Mucosa of descending colon (tissue), 3 donors: ENCODE measurements at regions not wholly inside any gene's neighbourhood (a gene's known extent, or its start where the extent isn't known, plus 50 kb on each side); places are given as distances from the start of the nearest gene placed in this dataset.
A peak's percentile ranks its signal among the peaks of the same experiment; 100 is the strongest.

Source experiments
- ATAC-seq: fragments of 200-7000 bp; cut with Tn5 transposase; one replicate; pipeline ENCODE4 v1.9.1; 2020; ENCODE audit warnings: mild to moderate bottlenecking, moderate library complexity
- DNase-seq, 3 donors: peaks; one replicate each; pipeline ENCODE4 v3.0.0-alpha.2; 2020
- H3K36me3 ChIP-seq: fragments of 200-600 bp; one replicate; pipeline ENCODE4 v1.8.0; 2021; ENCODE audit warnings: low read depth, mild to moderate bottlenecking
- H3K4me1 ChIP-seq: fragments of 200-600 bp; one replicate; pipeline ENCODE4 v1.8.0; 2021; ENCODE audit warnings: low read depth, mild to moderate bottlenecking
- H3K4me3 ChIP-seq: fragments of 200-600 bp; one replicate; pipeline ENCODE4 v1.8.0; 2021; ENCODE audit warnings: mild to moderate bottlenecking
- H3K9me3 ChIP-seq: fragments of 200-600 bp; one replicate; pipeline ENCODE4 v1.8.0; 2021; ENCODE audit warnings: mild to moderate bottlenecking
- intact Hi-C, 2 donors: fragments of 100-400 bp; cut with DNase I in 1 of 2; cut with micrococcal nuclease in 1 of 2; formaldehyde crosslinking; loops; one replicate each; pipeline versions ENCODE4 v1.11.0 to v1.11.1; 2022; cut with DNase I, micrococcal nuclease
- TF ChIP-seq, protein P1 (sequence below): fragments of 200-600 bp; IDR thresholded peaks from one replicate; pipeline ENCODE4 v1.8.0; 2022; ENCODE audit warnings: antibody characterized with exemption, mild to moderate bottlenecking
- donor health status: DM: no; HTN: no; CAD: no; lungs with moderate emphysema.
- donor health status: DM: no; HTN: no; CAD: no.
- donor health status: DM: no; HTN: yes; CAD: no.

DNA sequence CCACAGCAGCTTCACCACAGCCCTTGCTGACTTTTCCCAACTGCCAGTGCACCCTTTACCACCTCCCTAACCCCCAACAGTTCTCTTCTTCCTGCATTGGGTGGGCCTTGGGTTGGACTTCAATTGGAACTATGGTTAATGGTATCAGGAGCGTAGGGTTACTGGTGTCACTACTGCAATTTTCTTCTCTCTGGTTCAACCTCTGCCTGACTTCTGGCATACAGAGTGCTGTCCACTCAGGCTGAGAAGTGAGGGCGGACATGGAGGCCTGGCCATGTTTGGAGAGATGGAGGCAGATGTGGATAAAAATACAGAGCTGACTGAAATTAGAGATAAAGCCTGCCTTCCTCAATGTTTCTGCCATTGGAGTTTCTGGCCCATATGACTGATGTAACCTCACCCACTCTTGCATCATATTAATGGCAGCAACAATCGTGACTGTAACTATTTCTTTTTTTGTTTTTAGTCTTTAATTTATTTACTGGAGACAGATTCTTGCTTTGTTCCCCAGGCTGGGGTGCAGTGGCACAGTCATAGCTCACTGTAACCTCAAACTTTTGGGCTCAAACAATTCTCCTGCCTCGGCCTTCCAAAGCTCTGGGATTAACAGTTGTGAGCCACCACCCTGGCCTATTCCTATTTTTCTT lies 87.8 kb downstream of the NAV1 start:
- Histone ChIP-seq H3K4me1 (peaks cover 7% of the 10 kb centered on the region), H3K36me3 (no peaks in the 10 kb centered on the region), H3K4me3 (no peak overlapping the region), H3K9me3 (no peaks in the 10 kb centered on the region)
- ATAC-seq (no peak), DNase-seq (no peak)
- intact Hi-C loops, result no loop called here
- TF ChIP-seq, protein P1, sequence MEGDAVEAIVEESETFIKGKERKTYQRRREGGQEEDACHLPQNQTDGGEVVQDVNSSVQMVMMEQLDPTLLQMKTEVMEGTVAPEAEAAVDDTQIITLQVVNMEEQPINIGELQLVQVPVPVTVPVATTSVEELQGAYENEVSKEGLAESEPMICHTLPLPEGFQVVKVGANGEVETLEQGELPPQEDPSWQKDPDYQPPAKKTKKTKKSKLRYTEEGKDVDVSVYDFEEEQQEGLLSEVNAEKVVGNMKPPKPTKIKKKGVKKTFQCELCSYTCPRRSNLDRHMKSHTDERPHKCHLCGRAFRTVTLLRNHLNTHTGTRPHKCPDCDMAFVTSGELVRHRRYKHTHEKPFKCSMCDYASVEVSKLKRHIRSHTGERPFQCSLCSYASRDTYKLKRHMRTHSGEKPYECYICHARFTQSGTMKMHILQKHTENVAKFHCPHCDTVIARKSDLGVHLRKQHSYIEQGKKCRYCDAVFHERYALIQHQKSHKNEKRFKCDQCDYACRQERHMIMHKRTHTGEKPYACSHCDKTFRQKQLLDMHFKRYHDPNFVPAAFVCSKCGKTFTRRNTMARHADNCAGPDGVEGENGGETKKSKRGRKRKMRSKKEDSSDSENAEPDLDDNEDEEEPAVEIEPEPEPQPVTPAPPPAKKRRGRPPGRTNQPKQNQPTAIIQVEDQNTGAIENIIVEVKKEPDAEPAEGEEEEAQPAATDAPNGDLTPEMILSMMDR, result no peak

DNA sequence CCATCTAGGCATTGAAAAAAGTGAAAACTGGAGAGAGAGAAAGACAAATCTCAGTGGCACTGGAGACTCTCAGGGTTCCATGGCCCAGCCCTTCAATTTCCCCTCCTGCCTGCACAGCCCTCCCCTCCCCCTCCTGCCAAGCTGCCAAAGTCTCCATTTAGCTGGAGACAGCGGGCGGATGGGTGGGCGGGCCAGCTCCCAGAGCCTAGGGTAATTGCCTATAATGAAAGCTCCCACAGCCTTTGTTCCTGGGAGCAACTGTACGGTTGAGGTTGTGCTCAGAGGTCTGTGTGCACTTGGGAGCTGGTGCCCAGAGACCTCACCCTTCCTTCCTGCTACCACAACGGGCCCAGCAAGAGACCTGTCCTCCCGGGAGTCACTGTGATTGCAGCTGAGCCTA lies 89.6 kb downstream of the NAV1 start:
- Histone ChIP-seq H3K36me3 (no peaks in the 10 kb centered on the region), H3K9me3 (no peaks in the 10 kb centered on the region), H3K4me1 (peaks cover 18% of the 10 kb centered on the region), H3K4me3 (no peak overlapping the region)
- DNase-seq (peak in 2 of 3 donors; percentile 43 to 53), ATAC-seq (peak; percentile 10)
- intact Hi-C loops, result no loop called here
- TF ChIP-seq, protein P1, result no peak

DNA sequence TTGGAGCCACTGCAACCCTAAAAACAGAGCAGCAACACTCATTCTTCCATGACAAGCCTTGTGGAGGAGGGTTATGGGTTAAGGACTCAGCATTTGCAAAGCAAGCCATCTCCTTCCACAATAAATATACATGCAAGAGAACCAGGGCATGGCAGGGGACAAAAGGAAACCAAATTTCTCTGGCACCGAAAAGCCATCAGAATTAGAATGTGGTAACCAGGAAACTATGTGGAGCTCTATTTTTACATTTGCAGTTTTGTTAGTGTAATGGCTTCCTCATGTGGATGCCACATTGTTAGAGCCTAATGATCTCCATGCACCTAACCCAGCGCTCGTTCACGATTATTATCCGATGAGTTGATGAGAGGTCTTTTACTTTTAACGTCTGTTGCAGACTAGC lies 91.7 kb downstream of the NAV1 start:
- no peak for ATAC-seq
- TF ChIP-seq, protein P1, result no peak
- no peak for DNase-seq
- Histone ChIP-seq H3K9me3 (no peaks in the 10 kb centered on the region), H3K36me3 (no peaks in the 10 kb centered on the region), H3K4me1 (peaks cover 18% of the 10 kb centered on the region), H3K4me3 (no peak overlapping the region)
- intact Hi-C loops, result no loop called here

DNA sequence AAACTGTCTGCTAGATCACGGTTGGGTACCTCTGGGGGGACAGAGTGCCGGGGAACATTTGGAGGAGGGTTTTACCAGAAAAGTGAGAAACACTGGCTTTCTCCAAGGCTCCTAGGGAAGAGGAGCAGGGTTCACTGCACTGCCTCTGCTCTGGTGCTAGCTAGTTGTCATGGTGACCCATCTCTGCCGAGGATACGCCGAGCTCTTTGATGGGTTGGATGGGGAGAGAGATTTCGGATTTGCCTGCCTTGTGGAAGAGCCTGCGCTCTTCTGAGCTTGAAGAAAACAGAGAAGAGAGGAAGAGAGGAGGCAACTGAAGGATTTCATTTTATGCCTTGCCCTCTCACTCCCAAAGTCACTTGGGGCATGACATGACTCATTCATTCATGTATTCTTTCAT lies 92.1 kb downstream of the NAV1 start:
- Histone ChIP-seq H3K36me3 (no peaks in the 10 kb centered on the region), H3K9me3 (no peaks in the 10 kb centered on the region), H3K4me3 (no peak overlapping the region), H3K4me1 (peaks cover 18% of the 10 kb centered on the region)
- intact Hi-C loops, result no loop called here
- ATAC-seq (no peak), DNase-seq (no peak)
- TF ChIP-seq, protein P1, result no peak

DNA sequence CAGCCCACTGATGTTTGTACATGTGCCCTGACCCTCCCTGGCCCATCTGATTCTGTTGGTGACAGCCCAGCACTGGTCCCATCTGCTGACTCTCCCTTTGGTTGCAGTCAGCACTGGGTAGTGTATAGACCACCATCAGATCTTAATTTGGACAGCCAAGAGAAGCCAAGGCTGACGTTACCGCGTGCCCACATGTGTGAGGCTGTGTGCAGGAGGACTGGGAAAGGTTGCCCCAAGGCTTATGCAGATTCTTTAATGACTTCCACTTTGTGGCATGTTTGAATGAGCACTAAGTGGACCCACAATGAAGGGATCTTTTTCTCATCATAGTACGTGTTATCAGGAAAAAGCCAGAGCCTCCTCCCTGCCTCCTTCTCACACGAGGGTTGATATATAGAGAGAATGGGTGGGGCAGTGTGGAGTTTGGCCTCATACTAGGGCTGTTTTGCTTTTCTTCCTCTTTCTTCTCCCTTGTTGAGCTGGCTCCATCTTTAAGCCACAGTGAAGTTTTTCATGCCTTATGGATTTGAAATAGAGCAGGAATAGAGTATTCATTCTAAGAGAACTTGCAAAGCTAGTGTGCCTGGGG lies 93.5 kb downstream of the NAV1 start:
- intact Hi-C loops, result no loop called here
- H3K36me3 ChIP-seq, result no peaks in the 10 kb centered on the region
- H3K4me1 ChIP-seq, result peaks cover 18% of the 10 kb centered on the region
- TF ChIP-seq, protein P1, result no peak
- ATAC-seq (peak; percentile 92), DNase-seq (peak in 1 of 3 donors; percentile 71)
- H3K9me3 ChIP-seq, result no peaks in the 10 kb centered on the region
- H3K4me3 ChIP-seq, result no peak overlapping the region
